ENCODE measurements at regions not wholly inside any gene's neighbourhood (a gene's known extent, or its start where the extent isn't known, plus 50 kb on each side); places are given as distances from the start of the nearest gene placed in this dataset.

- no peaks in the 10 kb centered on the region for H3K4me1 ChIP-seq
- H3K27me3 ChIP-seq, result no peaks in the 10 kb centered on the region
- H3K36me3 ChIP-seq, result no peaks in the 10 kb centered on the region
- H3K9me3 ChIP-seq, result no peaks in the 10 kb centered on the region
- DNase-seq, result no peak
- no peak overlapping the region for H3K27ac ChIP-seq
- no peak overlapping the region for H3K4me3 ChIP-seq
- TF ChIP-seq POLR2A (IDR thresholded peaks at IDR 0.05) (no peak), CTCF (IDR thresholded peaks at IDR 0.05) (no peak)
- intact Hi-C loops (cut with DNase I; ENCODE audit: low total_unique reads), result no loop called here
These were observed 169.8 kb upstream of the DUSP10 start for GRCh38 chr1:221911714-221912113.

DNA sequence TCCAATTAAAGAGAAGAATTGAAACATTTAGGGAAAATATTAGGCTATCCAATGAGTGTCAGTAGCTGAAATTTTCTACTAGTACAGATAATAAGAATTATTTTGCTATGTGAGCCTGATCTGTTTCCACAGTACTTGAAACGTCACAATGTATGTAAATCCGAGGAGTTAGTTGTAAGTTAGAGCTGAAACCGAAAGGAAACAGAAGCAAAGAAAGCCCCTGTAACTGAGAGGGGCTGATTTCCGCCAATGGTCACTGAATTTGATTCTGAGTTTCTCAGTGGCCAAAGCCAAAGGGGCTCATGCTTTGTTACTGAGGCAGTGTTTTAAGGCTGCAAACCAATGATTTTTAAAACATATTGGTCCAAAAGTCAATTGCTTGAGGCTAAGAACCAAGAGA lies 168.3 kb upstream of the DUSP10 start:
- DNase-seq, result no peak
- Histone ChIP-seq H3K27ac (no peak overlapping the region), H3K27me3 (no peaks in the 10 kb centered on the region), H3K4me3 (no peak overlapping the region), H3K4me1 (no peaks in the 10 kb centered on the region), H3K9me3 (no peaks in the 10 kb centered on the region), H3K36me3 (no peaks in the 10 kb centered on the region)
- TF ChIP-seq POLR2A (IDR thresholded peaks at IDR 0.05), result no peak
- no peak for TF ChIP-seq CTCF (IDR thresholded peaks at IDR 0.05)
- intact Hi-C loops (cut with DNase I; ENCODE audit: low total_unique reads), result no loop called here

GRCh38 chr1:221908573-221908972 lies 166.7 kb upstream of the DUSP10 start:
- intact Hi-C loops (cut with DNase I; ENCODE audit: low total_unique reads), result no loop called here
- H3K9me3 ChIP-seq, result no peaks in the 10 kb centered on the region
- no peak overlapping the region for H3K27ac ChIP-seq
- DNase-seq, result no peak
- TF ChIP-seq POLR2A (IDR thresholded peaks at IDR 0.05) (no peak), CTCF (IDR thresholded peaks at IDR 0.05) (no peak)
- H3K4me3 ChIP-seq, result no peak overlapping the region
- no peaks in the 10 kb centered on the region for H3K36me3 ChIP-seq
- H3K27me3 ChIP-seq, result no peaks in the 10 kb centered on the region
- no peaks in the 10 kb centered on the region for H3K4me1 ChIP-seq

DNA sequence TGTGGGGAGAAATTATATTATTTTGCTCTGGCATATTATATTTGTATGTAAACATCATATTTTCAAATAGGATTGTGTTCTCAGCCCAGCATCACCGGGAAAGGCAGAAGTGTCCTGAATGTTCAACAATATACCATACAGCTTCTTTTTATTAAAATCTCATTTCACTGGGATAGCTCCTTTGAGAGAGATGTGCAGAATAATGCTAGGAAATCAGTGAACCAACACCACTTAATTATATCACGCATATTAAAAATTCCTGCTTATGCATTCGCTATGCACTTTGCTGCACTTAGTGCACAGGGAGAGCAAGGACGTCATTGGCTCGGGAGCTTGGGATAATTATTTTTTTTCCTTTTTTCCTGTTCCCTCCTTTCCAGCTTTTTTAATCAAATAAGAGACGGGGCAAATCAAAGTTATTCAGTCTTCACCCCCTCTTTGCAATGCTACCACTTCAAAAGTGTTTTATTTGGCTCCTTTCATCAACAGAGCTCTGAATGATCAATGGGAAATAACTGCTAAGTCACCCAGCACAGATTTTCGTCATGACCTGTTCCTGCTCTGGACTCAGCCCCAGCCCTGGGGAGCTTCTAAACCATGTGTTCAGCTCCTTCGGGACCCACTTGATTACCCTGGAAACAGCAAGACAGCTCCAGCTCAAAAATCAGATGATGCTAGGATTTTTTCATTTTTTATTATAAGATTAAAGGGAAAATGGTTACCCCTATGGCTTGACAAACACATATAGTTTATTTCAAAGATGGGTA lies 165.5 kb upstream of the DUSP10 start:
- H3K9me3 ChIP-seq, result no peaks in the 10 kb centered on the region
- no peaks in the 10 kb centered on the region for H3K4me1 ChIP-seq
- DNase-seq, result no peak
- intact Hi-C loops (cut with DNase I; ENCODE audit: low total_unique reads), result no loop called here
- TF ChIP-seq CTCF (IDR thresholded peaks at IDR 0.05), result no peak
- no peak for TF ChIP-seq POLR2A (IDR thresholded peaks at IDR 0.05)
- H3K27ac ChIP-seq, result no peak overlapping the region
- H3K36me3 ChIP-seq, result no peaks in the 10 kb centered on the region
- H3K27me3 ChIP-seq, result no peaks in the 10 kb centered on the region
- no peak overlapping the region for H3K4me3 ChIP-seq

DNA sequence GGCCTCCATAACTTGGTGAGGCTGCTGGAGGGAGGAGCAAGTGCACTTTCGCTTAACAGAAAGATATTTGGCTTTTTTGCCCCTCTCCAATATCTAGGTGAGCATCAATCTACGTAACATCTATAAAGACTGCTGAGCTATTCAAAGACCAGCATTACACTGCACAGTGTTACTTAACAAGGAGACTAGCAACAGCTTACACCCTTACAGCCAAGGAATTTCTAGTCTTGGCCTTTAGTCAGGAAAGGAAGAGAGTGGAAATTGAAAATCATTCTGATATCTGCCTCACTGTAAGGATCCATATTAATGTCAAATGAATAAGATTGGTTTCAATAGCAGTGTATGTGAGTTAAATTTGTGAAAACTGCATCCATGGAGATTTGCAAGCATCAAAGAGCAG lies 163.9 kb upstream of the DUSP10 start:
- Histone ChIP-seq H3K27ac (no peak overlapping the region), H3K9me3 (no peaks in the 10 kb centered on the region), H3K4me1 (no peaks in the 10 kb centered on the region), H3K27me3 (no peaks in the 10 kb centered on the region), H3K36me3 (no peaks in the 10 kb centered on the region), H3K4me3 (no peak overlapping the region)
- intact Hi-C loops (cut with DNase I; ENCODE audit: low total_unique reads), result no loop called here
- no peak for TF ChIP-seq POLR2A (IDR thresholded peaks at IDR 0.05)
- no peak for TF ChIP-seq CTCF (IDR thresholded peaks at IDR 0.05)
- no peak for DNase-seq

Measured in uterus (tissue), 3 donors.